ENCODE measurements at regions not wholly inside any gene's neighbourhood (a gene's known extent, or its start where the extent isn't known, plus 50 kb on each side); places are given as distances from the start of the nearest gene placed in this dataset.
"Not testable (repeated sequence)": the region's sequence is repeated elsewhere in the genome, so short reads cannot be mapped to it uniquely, and the experiment has no call there.

DNA sequence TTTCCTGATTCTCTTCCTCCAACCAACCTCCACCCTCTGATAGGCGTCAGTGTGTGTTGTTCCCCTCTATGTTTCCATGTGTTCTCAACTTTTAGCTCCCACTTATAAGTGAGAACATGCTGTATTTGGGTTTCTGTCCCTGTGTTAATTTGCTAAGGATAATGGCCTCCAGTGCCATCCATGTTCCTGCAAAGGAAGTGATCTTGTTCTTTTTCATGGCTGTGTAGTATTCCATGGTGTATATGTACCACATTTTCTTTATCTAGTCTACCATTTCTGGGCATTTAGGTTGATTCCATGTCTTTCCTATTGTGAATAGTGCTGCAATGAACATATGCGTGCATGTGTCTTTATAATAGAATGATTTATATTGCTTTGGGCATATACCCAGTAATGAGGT, 107.1 kb upstream of the CPHXL start:
- TF ChIP-seq, protein P1, sequence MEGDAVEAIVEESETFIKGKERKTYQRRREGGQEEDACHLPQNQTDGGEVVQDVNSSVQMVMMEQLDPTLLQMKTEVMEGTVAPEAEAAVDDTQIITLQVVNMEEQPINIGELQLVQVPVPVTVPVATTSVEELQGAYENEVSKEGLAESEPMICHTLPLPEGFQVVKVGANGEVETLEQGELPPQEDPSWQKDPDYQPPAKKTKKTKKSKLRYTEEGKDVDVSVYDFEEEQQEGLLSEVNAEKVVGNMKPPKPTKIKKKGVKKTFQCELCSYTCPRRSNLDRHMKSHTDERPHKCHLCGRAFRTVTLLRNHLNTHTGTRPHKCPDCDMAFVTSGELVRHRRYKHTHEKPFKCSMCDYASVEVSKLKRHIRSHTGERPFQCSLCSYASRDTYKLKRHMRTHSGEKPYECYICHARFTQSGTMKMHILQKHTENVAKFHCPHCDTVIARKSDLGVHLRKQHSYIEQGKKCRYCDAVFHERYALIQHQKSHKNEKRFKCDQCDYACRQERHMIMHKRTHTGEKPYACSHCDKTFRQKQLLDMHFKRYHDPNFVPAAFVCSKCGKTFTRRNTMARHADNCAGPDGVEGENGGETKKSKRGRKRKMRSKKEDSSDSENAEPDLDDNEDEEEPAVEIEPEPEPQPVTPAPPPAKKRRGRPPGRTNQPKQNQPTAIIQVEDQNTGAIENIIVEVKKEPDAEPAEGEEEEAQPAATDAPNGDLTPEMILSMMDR (IDR thresholded peaks at IDR 0.05; ENCODE audit: low read depth, low read length) = not testable (repeated sequence)
- not testable (repeated sequence) for TF ChIP-seq EZH2phosphoT487 (IDR thresholded peaks at IDR 0.05; ENCODE audit: low read depth)

Data from OCI-LY3 (cell line).